HG02840 (cell line): ENCODE measurements at regions not wholly inside any gene's neighbourhood (a gene's known extent, or its start where the extent isn't known, plus 50 kb on each side); places are given as distances from the start of the nearest gene placed in this dataset.

Experiments used
- ATAC-seq: cut with Tn5 transposase; IDR thresholded peaks from one replicate; pipeline ENCODE4 v1.9.1; 2021; ENCODE audit warnings: mild to moderate bottlenecking, moderate library complexity, moderate number of reproducible peaks; ENCODE audit not compliant: unreplicated experiment, low FRiP score

GRCh38 chr1:164210211-164210739 is 348.7 kb upstream of the PBX1 start:
- no peak for ATAC-seq

GRCh38 chr1:164223378-164223777 is 335.6 kb upstream of the PBX1 start:
- no peak for ATAC-seq

- ATAC-seq = no peak
Measured at GRCh38 chr1:164225011-164225410, 334.0 kb upstream of the PBX1 start.

- no peak for ATAC-seq
Measured at GRCh38 chr1:164226977-164227376, 332.0 kb upstream of the PBX1 start.

GRCh38 chr1:164228928-164229327 is 330.1 kb upstream of the PBX1 start:
- ATAC-seq = no peak

GRCh38 chr1:164233149-164233548 is 325.8 kb upstream of the PBX1 start:
- no peak for ATAC-seq

GRCh38 chr1:164240081-164240480 is 318.9 kb upstream of the PBX1 start:
- ATAC-seq = no peak

GRCh38 chr1:164250365-164250764 is 308.6 kb upstream of the PBX1 start:
- ATAC-seq = no peak

GRCh38 chr1:164256456-164256855 is 302.5 kb upstream of the PBX1 start:
- ATAC-seq = no peak

- ATAC-seq = no peak
Measured at GRCh38 chr1:164261691-164262240, 297.2 kb upstream of the PBX1 start.

GRCh38 chr1:164263540-164263939 is 295.4 kb upstream of the PBX1 start:
- no peak for ATAC-seq

GRCh38 chr1:164265232-164265631 is 293.8 kb upstream of the PBX1 start:
- ATAC-seq = no peak

- no peak for ATAC-seq
Measured at GRCh38 chr1:164272156-164272555, 286.8 kb upstream of the PBX1 start.

- no peak for ATAC-seq
Measured at GRCh38 chr1:164296172-164296571, 262.8 kb upstream of the PBX1 start.

- ATAC-seq = no peak
Measured at GRCh38 chr1:164308101-164308500, 250.9 kb upstream of the PBX1 start.

- ATAC-seq = no peak
Measured at GRCh38 chr1:164310166-164310565, 248.8 kb upstream of the PBX1 start.

GRCh38 chr1:164311377-164311776 is 247.6 kb upstream of the PBX1 start:
- no peak for ATAC-seq

- ATAC-seq = no peak
Measured at GRCh38 chr1:164320790-164321731, 237.9 kb upstream of the PBX1 start.

GRCh38 chr1:164325786-164326185 is 233.2 kb upstream of the PBX1 start:
- ATAC-seq = no peak

- no peak for ATAC-seq
Measured at GRCh38 chr1:164333387-164333786, 225.6 kb upstream of the PBX1 start.

- ATAC-seq = no peak
Measured at GRCh38 chr1:164337394-164337793, 221.6 kb upstream of the PBX1 start.

GRCh38 chr1:164337885-164338284 is 221.1 kb upstream of the PBX1 start:
- ATAC-seq = no peak
